GM12891 (cell line): ENCODE measurements at regions not wholly inside any gene's neighbourhood (a gene's known extent, or its start where the extent isn't known, plus 50 kb on each side); places are given as distances from the start of the nearest gene placed in this dataset.

Experiments
- DNase-seq: peaks from one replicate; pipeline ENCODE4 v3.0.0; 2011; ENCODE audit warnings: low spot score; ENCODE audit not compliant: insufficient read length
- FAIRE-seq: peaks from 2 replicates; lab custom pipeline; 2011; peaks lifted over from hg19 to GRCh38; lab: Jason Lieb, UNC
- PAX5 ChIP-seq: IDR thresholded peaks from 2 replicates; pipeline ENCODE4 v1.6.1; 2011; ENCODE audit warnings: low read length, moderate library complexity, mild to moderate bottlenecking; ENCODE audit not compliant: insufficient read depth, severe bottlenecking
- POLR2A ChIP-seq: IDR thresholded peaks from 2 replicates; pipeline ENCODE4 v1.6.1; 2011; ENCODE audit warnings: low read depth, low read length, control low read depth
- POLR2AphosphoS5 ChIP-seq: IDR thresholded peaks from 2 replicates; pipeline ENCODE4 v1.6.1; 2011; ENCODE audit warnings: low read depth, low read length, control low read depth
- POU2F2 ChIP-seq: IDR thresholded peaks from 2 replicates; pipeline ENCODE4 v1.6.1; 2011; ENCODE audit warnings: low read depth, mild to moderate bottlenecking, control low read depth, low read length, moderate library complexity
- SPI1 ChIP-seq: IDR thresholded peaks from 2 replicates; pipeline ENCODE4 v1.6.1; 2011; ENCODE audit warnings: low read depth, low read length, control low read depth
- TAF1 ChIP-seq: IDR thresholded peaks from 2 replicates; pipeline ENCODE4 v1.6.1; 2011; ENCODE audit warnings: low read depth, low read length, control low read depth

DNA sequence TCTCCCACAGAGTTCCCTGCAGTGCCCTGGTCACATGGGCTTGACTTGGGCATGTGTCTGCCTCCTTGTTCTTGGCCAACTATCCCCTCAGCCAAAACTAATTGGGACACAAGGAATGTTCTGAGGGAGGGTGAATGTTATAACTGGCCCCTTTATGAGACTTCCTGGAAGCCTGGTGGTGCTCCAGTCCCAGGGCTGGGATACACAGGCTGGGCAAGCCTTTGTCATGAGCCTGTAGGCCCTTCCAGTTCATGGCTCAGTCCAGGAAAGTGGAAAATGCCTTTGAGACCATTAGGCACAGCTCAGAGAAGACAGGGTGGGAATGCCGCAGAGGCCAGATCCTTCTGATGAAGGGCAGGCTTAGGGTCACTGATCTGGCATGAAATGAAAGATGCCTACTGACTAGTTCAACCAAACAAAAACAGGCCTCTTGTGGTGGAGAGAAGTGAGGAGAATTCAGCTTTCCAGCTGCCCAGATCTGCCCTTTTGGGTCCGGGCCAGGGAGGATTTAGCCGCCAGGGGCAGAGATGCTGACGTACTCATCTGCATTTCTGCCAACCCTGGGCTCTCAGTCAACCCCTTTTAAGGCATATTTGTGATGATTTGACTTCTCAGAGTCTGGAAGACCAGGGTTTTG lies 961.5 kb downstream of the KCNMA1 start:
- TF ChIP-seq POLR2A: no peak
- no peak for TF ChIP-seq SPI1
- TF ChIP-seq TAF1: no peak
- TF ChIP-seq PAX5: no peak
- TF ChIP-seq POLR2AphosphoS5: no peak
- no peak for TF ChIP-seq POU2F2
- no peak for DNase-seq
- FAIRE-seq: no peak

DNA sequence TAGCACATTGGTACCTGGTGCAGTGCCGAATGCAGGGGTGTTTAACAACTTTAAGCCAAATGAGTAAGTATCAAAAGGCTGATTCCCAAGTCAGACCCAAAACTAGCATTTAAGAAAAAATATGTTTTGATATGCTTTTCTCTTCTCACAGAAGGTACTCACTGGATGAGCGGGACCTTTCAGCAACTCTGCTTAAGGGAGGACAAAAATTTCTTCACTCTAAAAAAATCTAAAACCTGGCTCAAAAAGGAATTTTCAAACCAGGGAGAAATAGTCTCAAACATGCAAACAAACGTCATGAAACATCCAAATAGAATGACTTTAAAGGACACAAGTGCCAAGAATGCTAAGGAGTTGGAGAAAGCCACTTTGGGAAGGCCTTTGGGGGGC lies 962.1 kb downstream of the KCNMA1 start:
- no peak for TF ChIP-seq POU2F2
- TF ChIP-seq PAX5: no peak
- no peak for TF ChIP-seq TAF1
- no peak for TF ChIP-seq SPI1
- no peak for TF ChIP-seq POLR2AphosphoS5
- TF ChIP-seq POLR2A: no peak
- FAIRE-seq (no peak), DNase-seq (no peak)

DNA sequence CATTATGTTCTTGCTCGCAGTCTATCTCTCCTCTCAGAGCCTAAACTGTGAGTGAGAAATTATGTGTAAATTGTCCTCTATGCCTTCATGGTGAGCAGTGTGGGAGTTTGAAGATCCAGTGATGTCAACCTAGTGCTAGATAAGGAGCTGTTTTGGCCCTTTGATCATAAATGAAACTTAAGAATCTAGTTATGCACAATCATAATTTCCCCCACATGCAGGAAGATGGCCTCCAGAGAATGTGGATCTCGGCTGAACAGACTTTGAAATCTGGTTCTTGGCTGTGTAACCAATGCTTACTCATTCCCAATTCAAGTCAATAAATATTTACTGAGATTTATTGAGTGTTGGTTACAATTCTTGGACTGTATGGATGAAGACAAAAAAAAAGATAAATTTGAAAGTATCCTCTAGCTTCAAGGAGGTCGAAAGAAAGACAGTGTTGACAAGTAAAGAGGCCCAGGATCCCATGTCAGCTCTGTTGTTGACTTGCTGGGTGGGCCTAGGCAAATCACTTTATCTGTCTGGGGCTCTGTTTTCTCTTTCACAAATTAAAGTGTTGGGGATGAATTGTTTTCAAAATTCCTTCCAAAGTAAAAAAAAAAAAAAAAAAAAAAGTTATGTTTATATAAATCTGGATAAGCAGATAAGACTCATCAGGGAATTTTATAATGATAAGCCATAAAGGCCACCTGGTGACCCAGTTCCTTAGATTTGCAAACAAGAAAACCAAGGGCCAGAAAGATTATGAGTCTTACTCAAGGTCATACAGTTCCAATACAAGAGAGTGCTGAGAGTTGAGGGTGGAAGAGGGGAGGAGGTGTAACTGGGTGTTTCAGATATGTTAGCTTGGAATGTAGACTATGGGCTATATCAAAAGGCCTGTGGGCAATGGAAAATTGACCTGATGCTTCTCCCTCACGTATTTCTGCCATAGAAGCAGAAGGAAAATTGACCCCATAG lies 969.9 kb downstream of the KCNMA1 start:
- no peak for TF ChIP-seq TAF1
- TF ChIP-seq SPI1: no peak
- TF ChIP-seq POLR2A: no peak
- no peak for TF ChIP-seq POU2F2
- TF ChIP-seq PAX5: no peak
- no peak for TF ChIP-seq POLR2AphosphoS5
- DNase-seq (no peak), FAIRE-seq (no peak)

DNA sequence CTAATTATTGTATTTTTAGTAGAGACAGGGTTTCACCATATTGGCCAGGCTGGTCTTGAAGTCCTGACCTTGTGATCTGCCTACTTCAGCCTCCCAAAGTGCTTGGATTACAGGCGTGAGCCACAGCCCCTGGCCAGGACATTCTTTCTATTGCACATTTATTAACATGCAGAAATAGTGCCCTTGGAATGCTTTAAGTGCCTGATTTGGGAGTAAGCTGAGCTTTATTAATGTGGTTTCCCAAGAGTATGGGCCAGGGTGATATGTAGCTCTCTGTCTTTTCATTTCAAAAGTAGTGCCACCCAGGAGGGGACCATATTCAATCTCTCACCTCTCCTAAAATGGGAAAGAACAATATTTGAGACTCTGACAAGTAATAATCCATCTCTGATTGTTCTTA lies 970.7 kb downstream of the KCNMA1 start:
- FAIRE-seq (no peak), DNase-seq (no peak)
- TF ChIP-seq POU2F2 (no peak), POLR2AphosphoS5 (no peak), TAF1 (no peak), PAX5 (no peak), SPI1 (no peak), POLR2A (no peak)

DNA sequence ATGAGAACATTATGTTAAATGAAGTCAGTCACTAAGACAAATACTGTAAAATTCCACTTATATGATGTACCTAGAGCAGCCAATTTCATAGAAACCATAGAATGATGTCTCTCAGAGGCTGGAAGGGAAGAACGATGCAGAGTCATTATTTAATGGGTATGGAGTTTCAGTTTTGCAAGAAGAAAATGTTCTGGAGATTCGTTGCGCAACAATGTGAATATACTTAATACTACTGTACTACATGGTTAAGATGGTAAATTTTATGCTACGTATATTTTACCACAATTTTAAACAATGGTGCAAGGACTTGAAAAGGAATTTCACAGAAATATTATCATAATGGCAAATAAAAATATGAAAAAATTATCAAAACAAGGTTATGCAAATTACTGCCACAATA lies 972.6 kb downstream of the KCNMA1 start:
- FAIRE-seq (no peak), DNase-seq (no peak)
- TF ChIP-seq SPI1: no peak
- TF ChIP-seq TAF1: no peak
- TF ChIP-seq POU2F2: no peak
- no peak for TF ChIP-seq POLR2A
- TF ChIP-seq POLR2AphosphoS5: no peak
- no peak for TF ChIP-seq PAX5

DNA sequence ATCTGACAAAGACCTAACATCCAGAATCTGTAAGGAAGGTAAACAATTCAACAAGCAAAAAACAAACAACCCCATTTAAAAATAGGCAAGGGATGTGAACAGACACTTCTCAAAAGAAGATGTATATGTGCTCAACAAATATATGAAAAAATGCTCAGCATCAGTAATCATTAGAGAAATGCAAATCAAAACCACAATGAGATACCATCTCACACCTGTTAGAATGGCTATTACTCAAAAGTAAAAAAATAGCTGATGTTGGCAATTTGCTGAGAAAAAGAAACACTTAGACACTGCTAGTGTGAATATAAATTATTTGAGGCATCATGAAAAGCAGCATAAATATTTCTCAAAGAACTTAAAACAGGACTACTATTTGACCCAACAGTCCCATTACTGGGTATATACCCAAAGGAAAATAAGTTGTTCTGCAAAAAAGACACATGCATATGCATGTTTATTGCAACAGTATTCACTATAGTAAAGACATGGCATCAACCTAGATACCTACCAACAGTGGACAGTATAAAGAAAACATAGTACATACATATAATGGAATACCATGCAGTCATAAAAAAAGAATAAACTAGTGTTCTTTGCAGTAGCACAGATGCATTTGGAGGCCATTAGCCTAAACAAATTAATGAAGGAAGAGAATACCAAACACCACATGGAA lies 980.1 kb downstream of the KCNMA1 start:
- DNase-seq: no peak
- TF ChIP-seq PAX5 (no peak), POLR2AphosphoS5 (no peak), TAF1 (no peak), POU2F2 (no peak), SPI1 (no peak), POLR2A (no peak)
- no peak for FAIRE-seq

DNA sequence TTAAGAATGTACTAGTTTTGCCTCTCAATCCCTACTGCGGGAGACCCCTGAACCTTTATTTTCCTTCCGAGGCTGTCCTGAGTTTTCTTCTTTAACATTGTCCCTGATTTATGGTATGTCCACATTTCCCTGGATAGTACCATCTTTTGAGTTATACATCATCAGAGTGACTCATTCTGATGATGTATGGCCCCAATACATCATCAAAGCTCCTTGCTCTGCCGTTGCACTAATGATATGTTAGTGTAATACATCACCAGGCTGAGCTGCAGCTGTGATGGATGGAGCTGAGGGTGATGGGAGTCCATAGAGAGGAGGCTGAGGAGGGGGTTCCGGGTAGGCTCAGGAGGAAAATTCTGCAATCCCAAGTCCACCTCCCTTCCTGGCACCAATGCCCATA lies 986.5 kb downstream of the KCNMA1 start:
- FAIRE-seq (no peak), DNase-seq (no peak)
- no peak for TF ChIP-seq POLR2A

DNA sequence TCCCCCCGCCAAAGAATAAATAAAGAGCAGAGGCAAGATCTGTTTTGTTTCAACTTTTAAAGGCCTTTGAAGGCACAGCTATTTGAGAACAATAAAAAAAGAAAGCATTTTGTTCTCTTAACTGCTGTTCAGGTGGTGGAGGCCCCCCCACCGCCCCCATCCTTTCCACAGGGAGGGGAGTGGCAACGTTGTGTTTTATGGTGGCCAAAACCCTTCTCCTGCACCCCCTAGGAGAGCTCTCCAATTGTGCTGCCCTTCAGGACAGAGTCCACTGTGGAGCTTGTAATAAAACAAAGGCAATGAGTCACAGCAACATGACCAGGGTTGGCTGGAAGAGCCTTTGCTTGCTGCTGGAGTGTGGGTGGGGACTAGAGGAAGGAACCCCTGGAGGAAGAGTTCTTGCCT lies 987.9 kb downstream of the KCNMA1 start:
- FAIRE-seq (no peak), DNase-seq (no peak)
- no peak for TF ChIP-seq PAX5
- no peak for TF ChIP-seq POU2F2
- no peak for TF ChIP-seq SPI1
- no peak for TF ChIP-seq POLR2AphosphoS5
- no peak for TF ChIP-seq POLR2A
- TF ChIP-seq TAF1: no peak

DNA sequence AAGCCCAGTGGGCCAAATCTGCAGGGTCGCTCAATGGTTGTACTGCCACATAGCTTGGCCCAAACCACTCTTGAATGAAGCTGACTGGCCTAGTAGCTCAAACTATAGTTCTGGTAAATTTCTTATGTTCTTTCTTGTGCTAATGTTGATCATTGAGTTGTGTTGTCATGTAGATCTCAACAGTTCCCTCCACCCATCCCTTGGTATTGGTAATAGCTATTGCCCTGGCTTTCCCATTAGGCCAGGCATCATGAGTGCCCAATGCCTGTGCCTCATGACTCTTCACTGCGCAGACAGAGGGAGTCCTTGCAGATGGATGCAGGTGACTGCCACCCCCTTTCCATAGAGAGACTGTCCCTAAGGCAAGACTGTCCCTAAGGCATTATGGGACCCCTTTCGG lies 988.4 kb downstream of the KCNMA1 start:
- DNase-seq (no peak), FAIRE-seq (no peak)
- TF ChIP-seq SPI1 (no peak), POLR2A (no peak), POU2F2 (no peak), TAF1 (no peak), PAX5 (no peak), POLR2AphosphoS5 (no peak)

DNA sequence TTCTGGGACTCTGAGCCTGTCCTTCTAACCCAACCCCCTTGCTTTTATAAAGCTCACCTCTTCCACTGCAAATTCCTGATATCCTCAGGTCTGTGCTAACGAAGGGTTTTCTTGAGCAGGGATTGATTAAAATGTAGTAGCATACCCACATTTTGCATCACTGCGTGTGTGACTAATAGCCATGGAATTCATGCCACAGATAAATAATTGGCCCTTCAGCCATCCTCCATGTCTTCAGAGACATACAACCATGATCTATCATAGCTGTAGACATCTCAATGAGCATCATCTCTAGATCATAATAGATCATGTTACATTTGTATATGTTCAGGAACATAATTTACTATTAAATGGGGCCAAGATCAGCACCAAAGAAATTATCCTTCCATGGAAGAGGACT lies 990.3 kb downstream of the KCNMA1 start:
- no peak for FAIRE-seq
- no peak for DNase-seq
- no peak for TF ChIP-seq TAF1
